Stimulated activated CD8-positive, alpha-beta memory T cell treated with anti-CD3 and anti-CD28 coated beads, Interleukin-15, amount 100 ng/mL, for 48 hours (primary cell): ENCODE measurements at regions not wholly inside any gene's neighbourhood (a gene's known extent, or its start where the extent isn't known, plus 50 kb on each side); places are given as distances from the start of the nearest gene placed in this dataset.

Source experiments
- DNase-seq, 2 donors: peaks; one replicate each; pipeline ENCODE4 v3.0.0-alpha.2; 2020; ENCODE audit warnings: low read depth in 2 of 2

- no peak for DNase-seq
Measured at GRCh38 chr21:38740090-38740489, 65.6 kb upstream of the ETS2 start.

- no peak for DNase-seq
Measured at GRCh38 chr21:38741092-38741949, 64.4 kb upstream of the ETS2 start.

- DNase-seq, result no peak
Measured at GRCh38 chr21:38741950-38742256, 63.8 kb upstream of the ETS2 start.

DNA sequence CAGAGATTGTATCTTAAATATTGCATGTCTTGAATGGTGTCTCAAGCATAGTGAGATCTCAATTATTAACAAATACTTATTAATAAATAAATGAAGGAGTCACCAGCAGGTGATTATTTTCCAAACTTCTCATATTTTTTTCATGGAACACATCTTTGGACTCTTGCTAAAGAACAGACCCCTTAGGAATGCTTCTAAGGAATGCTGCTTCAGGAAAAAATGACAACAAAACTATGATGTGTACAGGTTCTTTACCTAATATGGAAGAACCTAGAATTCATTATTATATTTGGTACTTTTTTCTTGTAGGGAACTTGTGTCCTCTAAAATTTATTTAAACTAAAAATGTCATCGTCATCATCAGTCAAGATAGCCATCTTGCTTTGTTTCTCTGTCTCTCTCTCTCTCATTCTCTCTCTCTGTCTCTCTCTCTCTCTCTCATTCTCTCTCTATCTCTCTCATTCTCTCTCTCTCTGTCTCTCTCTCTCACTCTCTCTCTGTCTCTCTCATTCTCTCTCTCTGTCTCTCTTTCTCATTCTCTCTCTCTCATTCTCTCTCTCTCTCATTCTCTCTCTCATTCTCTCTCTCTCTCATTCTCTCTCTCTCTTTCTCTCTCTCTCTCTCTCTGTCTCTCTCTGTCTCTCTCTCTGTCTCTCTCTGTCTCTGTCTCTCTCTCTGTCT, 63.0 kb upstream of the ETS2 start:
- no peak for DNase-seq

DNA sequence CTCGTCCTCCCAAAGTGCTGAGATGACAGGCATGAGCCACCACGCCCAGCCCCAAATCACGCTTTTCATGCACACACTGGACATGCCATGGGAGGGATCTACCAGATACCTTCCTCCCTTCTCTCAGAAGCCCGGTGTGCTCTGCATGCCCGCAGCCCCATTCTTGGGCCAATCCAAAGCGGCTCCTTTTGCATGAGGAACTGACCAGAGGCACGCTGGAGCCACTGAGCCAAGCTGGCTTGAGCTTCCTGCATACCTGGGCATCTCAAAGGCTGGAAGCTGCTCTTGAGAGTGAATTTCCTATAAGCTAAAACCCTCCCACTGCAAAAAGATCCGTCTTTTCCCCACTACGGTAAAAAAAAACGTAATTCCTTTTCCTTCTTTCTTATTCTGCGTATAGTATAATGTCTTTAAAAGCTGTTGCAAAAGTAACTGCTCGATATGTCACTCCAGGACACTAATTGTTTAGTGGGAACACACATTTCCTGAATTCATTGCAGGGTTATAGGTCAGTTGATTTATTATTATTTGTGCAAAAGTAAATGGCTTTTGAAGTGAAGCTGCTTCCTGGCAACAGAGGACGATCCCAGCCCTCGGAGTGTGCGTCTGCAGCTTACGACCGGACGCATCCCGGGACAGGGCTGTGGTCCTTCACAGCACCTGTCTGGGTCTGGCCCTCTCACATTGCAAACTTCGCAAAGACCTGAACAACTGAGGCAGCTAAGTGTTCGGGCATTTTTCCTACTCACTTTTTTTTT, 61.8 kb upstream of the ETS2 start:
- no peak for DNase-seq

DNA sequence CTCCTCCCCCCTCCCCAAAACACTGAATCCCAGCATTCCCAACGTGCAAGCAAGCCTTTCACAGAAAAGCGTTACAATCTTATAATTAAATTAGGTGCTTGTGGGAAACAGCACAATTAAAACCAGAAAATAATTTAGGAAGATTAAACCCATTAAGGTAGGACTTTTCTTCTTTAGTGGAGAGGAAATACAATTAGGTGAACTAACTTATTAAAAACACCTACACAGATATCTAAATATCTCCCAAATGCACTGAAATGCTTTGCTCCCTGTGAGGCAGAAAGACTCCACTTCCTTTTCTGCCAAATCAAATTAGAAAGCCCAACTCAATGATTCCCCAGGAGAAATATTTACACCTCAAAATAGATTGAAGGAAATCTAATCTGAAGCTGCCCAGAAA, 60.9 kb upstream of the ETS2 start:
- no peak for DNase-seq

GRCh38 chr21:38747810-38748209, 57.9 kb upstream of the ETS2 start:
- no peak for DNase-seq

DNA sequence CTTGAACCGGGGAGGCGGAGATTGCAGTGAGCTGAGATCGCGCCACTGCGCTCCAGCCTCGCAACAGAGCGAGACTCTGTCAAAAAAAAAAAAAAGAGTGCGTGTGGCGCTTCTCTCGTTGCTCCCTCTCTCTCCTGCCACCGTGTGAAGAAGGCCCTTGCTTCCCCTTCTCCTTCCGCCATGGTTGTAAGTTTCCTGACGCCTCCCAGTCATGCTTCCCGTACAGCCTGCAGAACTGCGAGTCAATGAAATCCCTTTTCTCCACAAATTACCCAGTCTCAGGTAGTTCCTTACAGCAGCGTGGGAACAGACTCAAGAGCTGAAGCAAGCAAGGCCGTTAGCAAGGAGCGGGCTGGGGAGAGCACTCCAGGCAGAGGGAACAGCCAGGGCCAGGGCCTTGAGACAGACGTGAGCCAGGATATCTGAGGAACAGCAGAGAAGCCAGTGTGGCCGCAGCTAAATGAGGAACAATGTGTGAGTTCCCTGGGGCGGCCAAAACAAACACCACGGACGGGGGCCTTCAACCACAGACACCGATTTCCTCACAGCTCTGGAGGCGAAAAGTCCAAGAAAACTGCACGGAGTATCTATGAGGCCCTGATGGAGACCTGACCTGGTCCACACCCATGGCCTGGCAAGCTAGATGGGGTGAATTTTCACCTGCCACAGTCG, 54.2 kb upstream of the ETS2 start:
- DNase-seq, result no peak

GRCh38 chr21:38752051-38752505, 53.7 kb upstream of the ETS2 start:
- DNase-seq, result no peak

GRCh38 chr21:38753114-38753513, 52.6 kb upstream of the ETS2 start:
- no peak for DNase-seq

DNA sequence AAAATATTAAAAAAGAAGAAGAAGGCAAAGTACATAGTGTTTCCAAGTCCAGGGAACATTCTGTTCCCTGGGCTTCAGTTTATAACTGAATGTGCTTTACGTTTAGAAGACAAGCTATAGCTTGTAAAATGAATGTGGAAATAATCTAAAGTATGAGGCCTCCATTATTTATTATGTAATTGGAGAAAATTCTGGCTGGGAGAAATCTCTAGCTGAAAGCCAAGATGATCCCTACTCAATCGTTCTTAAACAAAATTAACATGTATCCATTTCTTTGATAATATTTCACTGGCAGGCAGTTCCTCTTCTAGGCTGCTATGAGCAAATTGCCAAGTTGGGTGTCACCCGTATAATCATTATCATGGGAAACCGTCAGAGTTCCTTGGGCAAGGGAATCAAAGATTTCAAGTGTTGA, 52.2 kb upstream of the ETS2 start:
- no peak for DNase-seq
